ENCODE measurements at regions not wholly inside any gene's neighbourhood (a gene's known extent, or its start where the extent isn't known, plus 50 kb on each side); places are given as distances from the start of the nearest gene placed in this dataset.

DNA sequence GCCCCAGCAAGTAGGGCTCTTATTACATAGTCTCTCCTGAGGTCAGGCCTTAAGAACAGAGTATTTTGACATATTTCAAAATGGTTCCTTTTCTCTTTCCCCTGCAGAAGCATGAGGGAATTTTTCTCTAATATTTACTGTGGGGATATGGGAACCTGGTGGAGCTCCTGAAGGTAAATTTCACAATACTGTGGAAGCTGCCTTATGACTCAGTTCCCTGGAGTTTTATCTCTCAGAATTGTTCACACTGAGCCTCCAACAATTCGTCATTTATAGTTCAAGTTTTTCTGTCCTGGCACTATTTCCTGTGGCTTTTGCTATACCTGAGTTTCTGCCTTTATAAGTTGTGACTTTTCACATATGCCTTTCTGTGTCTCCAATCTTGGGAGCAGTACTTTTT is 607.2 kb upstream of the NDST4 start:
- H3K4me1 ChIP-seq (ENCODE audit: control insufficient read depth, insufficient read depth, low read length), result no peaks in the 10 kb centered on the region
- H3K9ac ChIP-seq (ENCODE audit: low read depth, low read length), result no peak overlapping the region
- no peak overlapping the region for H3K4me3 ChIP-seq (ENCODE audit: low read depth, low read length)
- no peaks in the 10 kb centered on the region for H3K27me3 ChIP-seq (ENCODE audit: control insufficient read depth, insufficient read depth, low read length)
- H3K36me3 ChIP-seq (ENCODE audit: control insufficient read depth, insufficient read depth, low read length), result no peaks in the 10 kb centered on the region
- no peaks in the 10 kb centered on the region for H3K9me3 ChIP-seq (ENCODE audit: control insufficient read depth, insufficient read depth, low read length)

DNA sequence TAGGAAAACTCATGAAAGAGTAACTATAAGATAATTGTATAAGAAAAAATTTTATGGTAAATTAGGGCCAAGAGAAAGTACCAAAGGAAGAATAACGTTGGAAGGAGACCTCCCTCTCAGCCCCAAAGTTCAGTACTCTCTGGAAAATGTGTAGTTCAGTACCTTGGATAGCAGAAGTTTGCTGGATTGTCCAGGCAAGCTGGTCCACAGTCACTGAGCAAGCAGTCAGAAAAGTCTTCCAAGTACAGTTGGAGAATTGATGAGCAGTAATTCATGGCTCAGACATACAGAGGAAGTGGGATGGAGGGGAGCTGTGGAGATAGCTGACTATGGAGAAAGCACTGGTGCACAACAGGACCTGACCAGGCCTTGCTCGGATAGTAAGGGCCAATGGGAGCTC is 598.2 kb upstream of the NDST4 start:
- H3K36me3 ChIP-seq (ENCODE audit: control insufficient read depth, insufficient read depth, low read length), result no peaks in the 10 kb centered on the region
- no peaks in the 10 kb centered on the region for H3K4me1 ChIP-seq (ENCODE audit: control insufficient read depth, insufficient read depth, low read length)
- H3K9me3 ChIP-seq (ENCODE audit: control insufficient read depth, insufficient read depth, low read length), result no peaks in the 10 kb centered on the region
- no peak overlapping the region for H3K4me3 ChIP-seq (ENCODE audit: low read depth, low read length)
- H3K27me3 ChIP-seq (ENCODE audit: control insufficient read depth, insufficient read depth, low read length), result no peaks in the 10 kb centered on the region
- no peak overlapping the region for H3K9ac ChIP-seq (ENCODE audit: low read depth, low read length)

DNA sequence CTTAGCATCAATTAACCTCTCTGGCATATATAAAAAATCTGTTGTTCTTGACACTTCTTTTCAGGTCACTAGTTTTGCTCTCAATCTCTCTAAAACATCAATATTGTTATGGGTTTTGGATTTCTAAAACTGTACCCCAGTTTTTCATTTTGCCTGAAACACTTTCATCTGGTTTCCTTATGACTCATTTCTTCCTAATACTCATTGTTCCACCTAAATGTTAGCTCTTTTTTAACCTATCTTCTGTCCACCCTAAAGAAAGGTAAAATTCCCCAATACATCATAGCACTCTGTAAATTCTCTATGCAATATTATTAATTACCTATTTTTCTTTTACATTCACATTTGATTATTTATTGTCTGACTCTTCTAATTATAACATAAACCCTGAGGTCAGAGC is 575.5 kb upstream of the NDST4 start:
- H3K4me3 ChIP-seq (ENCODE audit: low read depth, low read length), result no peak overlapping the region
- no peaks in the 10 kb centered on the region for H3K9me3 ChIP-seq (ENCODE audit: control insufficient read depth, insufficient read depth, low read length)
- H3K36me3 ChIP-seq (ENCODE audit: control insufficient read depth, insufficient read depth, low read length), result no peaks in the 10 kb centered on the region
- H3K9ac ChIP-seq (ENCODE audit: low read depth, low read length), result no peak overlapping the region
- H3K4me1 ChIP-seq (ENCODE audit: control insufficient read depth, insufficient read depth, low read length), result no peaks in the 10 kb centered on the region
- H3K27me3 ChIP-seq (ENCODE audit: control insufficient read depth, insufficient read depth, low read length), result no peaks in the 10 kb centered on the region

DNA sequence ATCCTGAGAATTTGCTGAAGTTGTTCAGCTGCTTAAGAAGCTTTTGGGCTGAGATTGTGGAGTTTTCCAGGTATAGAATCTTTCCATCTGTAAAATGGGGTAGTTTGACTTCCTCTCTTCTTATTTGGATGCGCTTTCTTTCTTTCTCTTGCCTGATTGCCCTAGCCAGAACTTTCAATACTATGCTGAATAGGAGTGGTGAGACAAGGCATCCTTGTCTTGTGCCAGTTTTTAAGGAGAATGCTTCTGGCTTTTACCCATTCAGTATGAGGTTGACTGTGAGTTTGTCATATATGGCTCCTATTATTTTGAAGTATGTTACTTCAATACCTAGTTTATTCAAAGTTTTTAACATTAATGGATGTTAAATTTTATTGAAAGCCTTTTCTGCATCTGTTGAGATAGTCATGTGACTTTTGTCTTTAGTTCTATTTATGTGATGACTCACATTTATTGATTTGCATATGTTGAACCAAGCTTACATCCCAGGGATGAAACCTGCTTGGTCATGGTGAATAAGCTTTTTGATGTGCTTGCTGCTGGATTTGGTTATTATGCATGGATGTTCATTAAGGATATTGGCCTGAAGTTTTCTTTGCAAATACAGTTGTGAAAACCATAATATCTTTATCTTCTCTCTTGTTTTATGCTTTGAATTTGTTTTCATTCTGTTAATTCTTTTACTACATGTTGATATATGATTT is 573.8 kb upstream of the NDST4 start:
- no peaks in the 10 kb centered on the region for H3K9me3 ChIP-seq (ENCODE audit: control insufficient read depth, insufficient read depth, low read length)
- no peak overlapping the region for H3K4me3 ChIP-seq (ENCODE audit: low read depth, low read length)
- no peaks in the 10 kb centered on the region for H3K36me3 ChIP-seq (ENCODE audit: control insufficient read depth, insufficient read depth, low read length)
- H3K9ac ChIP-seq (ENCODE audit: low read depth, low read length), result no peak overlapping the region
- no peaks in the 10 kb centered on the region for H3K27me3 ChIP-seq (ENCODE audit: control insufficient read depth, insufficient read depth, low read length)
- H3K4me1 ChIP-seq (ENCODE audit: control insufficient read depth, insufficient read depth, low read length), result no peaks in the 10 kb centered on the region

DNA sequence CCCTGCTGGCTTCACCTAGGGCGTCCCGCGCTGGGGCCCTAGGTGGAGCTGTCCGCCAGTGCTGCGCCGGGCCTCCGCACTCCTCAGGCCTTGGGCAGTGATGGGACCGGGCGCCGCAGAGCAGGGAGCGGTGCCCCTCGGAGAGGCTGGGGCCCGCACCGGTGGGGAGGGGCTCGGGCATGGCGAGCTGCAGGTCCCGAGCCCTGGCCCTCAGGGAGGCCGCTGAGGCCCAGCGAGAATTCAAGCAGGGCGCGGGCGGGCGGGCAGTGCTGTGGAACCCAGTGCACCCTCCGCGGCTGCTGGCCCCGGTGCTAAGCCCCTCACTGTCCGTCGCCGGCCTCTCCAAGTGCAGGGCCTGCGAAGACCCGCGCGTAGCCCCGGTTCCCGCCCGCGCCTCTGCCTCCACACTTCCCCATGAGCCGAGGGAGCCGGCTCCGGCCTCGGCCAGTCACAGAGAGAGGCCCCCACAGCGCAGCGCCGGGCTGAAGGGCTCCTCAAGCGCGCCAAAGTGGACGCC is 565.1 kb upstream of the NDST4 start:
- H3K36me3 ChIP-seq (ENCODE audit: control insufficient read depth, insufficient read depth, low read length), result no peaks in the 10 kb centered on the region

DNA sequence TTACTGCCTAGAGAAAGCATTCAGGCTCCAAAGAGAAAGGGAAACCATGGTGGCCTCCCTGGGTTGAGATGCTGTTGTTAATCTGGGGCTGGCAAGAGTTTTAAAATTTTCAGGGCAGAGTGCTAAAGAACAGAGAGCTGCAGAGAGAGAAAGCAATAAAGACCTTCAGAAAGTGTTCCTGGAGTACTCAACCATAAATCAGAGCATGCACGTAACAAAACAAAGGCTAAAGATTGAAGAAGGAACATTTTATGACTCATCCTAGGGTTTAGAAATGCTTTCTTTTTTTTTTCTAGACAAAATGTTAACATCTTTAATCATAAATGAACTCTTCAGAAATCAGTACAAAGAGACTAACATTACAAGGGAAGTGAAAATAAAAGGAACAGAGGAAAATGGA is 562.3 kb upstream of the NDST4 start:
- Histone ChIP-seq H3K36me3 (ENCODE audit: control insufficient read depth, insufficient read depth, low read length) (no peaks in the 10 kb centered on the region), H3K4me1 (ENCODE audit: control insufficient read depth, insufficient read depth, low read length) (no peaks in the 10 kb centered on the region), H3K9me3 (ENCODE audit: control insufficient read depth, insufficient read depth, low read length) (no peaks in the 10 kb centered on the region), H3K27me3 (ENCODE audit: control insufficient read depth, insufficient read depth, low read length) (no peaks in the 10 kb centered on the region), H3K4me3 (ENCODE audit: low read depth, low read length) (no peak overlapping the region), H3K9ac (ENCODE audit: low read depth, low read length) (no peak overlapping the region)

More for the DNA sequence above, 565.1 kb upstream of the NDST4 start:
- Histone ChIP-seq H3K9me3 (ENCODE audit: control insufficient read depth, insufficient read depth, low read length) (no peaks in the 10 kb centered on the region), H3K9ac (ENCODE audit: low read depth, low read length) (no peak overlapping the region), H3K27me3 (ENCODE audit: control insufficient read depth, insufficient read depth, low read length) (no peaks in the 10 kb centered on the region), H3K4me1 (ENCODE audit: control insufficient read depth, insufficient read depth, low read length) (no peaks in the 10 kb centered on the region), H3K4me3 (ENCODE audit: low read depth, low read length) (no peak overlapping the region)

DNA sequence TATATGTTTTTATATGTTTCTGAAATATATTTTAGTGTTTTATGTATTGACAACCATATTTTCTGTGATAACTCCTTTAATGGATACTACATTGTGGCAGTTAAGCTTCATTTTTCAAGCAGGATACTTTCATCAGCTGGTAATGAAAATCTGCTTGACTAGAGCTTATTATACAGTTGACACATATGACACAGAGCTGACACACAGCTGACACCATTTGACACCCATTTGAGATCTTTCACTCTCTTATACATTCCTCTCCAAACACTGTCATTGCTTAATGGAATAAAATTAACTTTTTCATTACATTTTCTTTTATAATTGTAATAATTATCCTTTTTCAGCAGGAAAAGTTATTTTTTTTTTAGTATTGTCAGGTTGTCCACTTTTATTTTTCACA is 561.1 kb upstream of the NDST4 start:
- H3K9me3 ChIP-seq (ENCODE audit: control insufficient read depth, insufficient read depth, low read length), result no peaks in the 10 kb centered on the region
- no peaks in the 10 kb centered on the region for H3K36me3 ChIP-seq (ENCODE audit: control insufficient read depth, insufficient read depth, low read length)
- H3K27me3 ChIP-seq (ENCODE audit: control insufficient read depth, insufficient read depth, low read length), result no peaks in the 10 kb centered on the region
- H3K4me1 ChIP-seq (ENCODE audit: control insufficient read depth, insufficient read depth, low read length), result no peaks in the 10 kb centered on the region
- no peak overlapping the region for H3K4me3 ChIP-seq (ENCODE audit: low read depth, low read length)
- H3K9ac ChIP-seq (ENCODE audit: low read depth, low read length), result no peak overlapping the region

DNA sequence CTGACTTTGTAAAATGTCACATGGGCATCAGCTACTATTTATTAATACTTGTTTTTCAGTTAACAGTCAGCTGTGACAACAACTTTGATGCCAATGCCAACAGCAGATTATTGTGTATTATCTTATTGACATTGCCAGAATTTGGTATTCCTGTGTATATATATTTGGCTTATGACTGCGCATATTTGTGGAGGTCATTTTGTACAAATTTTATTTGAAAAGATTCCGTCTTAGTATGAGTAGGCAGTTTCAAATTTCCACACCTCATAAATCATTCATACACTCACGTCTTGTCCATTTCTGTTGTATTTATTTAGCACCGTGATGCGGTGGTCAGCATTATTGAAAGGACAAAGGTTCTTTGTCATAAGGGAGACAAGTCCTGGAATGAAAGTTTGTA is 558.2 kb upstream of the NDST4 start:
- no peak overlapping the region for H3K4me3 ChIP-seq (ENCODE audit: low read depth, low read length)
- no peaks in the 10 kb centered on the region for H3K36me3 ChIP-seq (ENCODE audit: control insufficient read depth, insufficient read depth, low read length)
- no peak overlapping the region for H3K9ac ChIP-seq (ENCODE audit: low read depth, low read length)

DNA sequence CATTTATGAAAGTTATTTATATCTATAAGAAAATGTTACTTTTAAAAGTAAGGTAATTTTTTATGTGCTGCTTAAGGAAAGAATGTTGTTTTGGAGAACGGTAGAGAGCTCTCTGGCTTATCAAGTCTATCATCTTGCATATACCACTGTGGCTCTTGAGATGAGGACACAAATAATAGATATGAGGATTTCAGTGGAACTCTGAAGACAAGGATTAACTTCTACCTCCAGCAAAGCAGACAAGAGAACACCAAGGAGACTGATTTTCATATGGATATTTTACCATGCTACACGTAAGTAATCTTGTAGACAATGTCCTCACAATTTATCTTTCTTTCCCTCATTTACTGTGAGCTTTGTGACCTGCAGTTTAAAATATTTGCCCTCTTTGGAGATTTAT is 557.5 kb upstream of the NDST4 start:
- Histone ChIP-seq H3K4me3 (ENCODE audit: low read depth, low read length) (no peak overlapping the region), H3K9ac (ENCODE audit: low read depth, low read length) (no peak overlapping the region), H3K36me3 (ENCODE audit: control insufficient read depth, insufficient read depth, low read length) (no peaks in the 10 kb centered on the region), H3K4me1 (ENCODE audit: control insufficient read depth, insufficient read depth, low read length) (no peaks in the 10 kb centered on the region), H3K27me3 (ENCODE audit: control insufficient read depth, insufficient read depth, low read length) (no peaks in the 10 kb centered on the region), H3K9me3 (ENCODE audit: control insufficient read depth, insufficient read depth, low read length) (no peaks in the 10 kb centered on the region)

More for the DNA sequence above, 558.2 kb upstream of the NDST4 start:
- Histone ChIP-seq H3K4me1 (ENCODE audit: control insufficient read depth, insufficient read depth, low read length) (no peaks in the 10 kb centered on the region), H3K27me3 (ENCODE audit: control insufficient read depth, insufficient read depth, low read length) (no peaks in the 10 kb centered on the region), H3K9me3 (ENCODE audit: control insufficient read depth, insufficient read depth, low read length) (no peaks in the 10 kb centered on the region)

DNA sequence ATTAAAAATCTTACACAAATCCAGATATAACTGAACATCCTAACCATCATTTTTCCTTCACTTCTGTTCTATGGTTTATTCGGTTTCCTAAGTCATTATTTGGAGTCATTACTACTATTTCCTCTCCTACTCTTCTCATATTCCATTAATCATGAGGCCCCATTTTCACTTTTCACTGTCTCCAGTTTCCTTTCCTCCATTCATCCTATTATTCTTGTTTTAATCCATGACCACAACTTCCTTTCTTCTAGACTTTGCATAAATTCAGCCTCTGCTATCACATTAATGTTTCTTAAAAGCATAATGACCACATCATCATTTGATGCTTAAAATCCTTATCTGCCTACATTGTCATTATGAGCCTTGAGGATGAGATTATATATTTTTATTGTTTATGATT is 555.0 kb upstream of the NDST4 start:
- Histone ChIP-seq H3K36me3 (ENCODE audit: control insufficient read depth, insufficient read depth, low read length) (no peaks in the 10 kb centered on the region), H3K9me3 (ENCODE audit: control insufficient read depth, insufficient read depth, low read length) (no peaks in the 10 kb centered on the region), H3K9ac (ENCODE audit: low read depth, low read length) (no peak overlapping the region), H3K4me3 (ENCODE audit: low read depth, low read length) (no peak overlapping the region), H3K27me3 (ENCODE audit: control insufficient read depth, insufficient read depth, low read length) (no peaks in the 10 kb centered on the region), H3K4me1 (ENCODE audit: control insufficient read depth, insufficient read depth, low read length) (no peaks in the 10 kb centered on the region)

DNA sequence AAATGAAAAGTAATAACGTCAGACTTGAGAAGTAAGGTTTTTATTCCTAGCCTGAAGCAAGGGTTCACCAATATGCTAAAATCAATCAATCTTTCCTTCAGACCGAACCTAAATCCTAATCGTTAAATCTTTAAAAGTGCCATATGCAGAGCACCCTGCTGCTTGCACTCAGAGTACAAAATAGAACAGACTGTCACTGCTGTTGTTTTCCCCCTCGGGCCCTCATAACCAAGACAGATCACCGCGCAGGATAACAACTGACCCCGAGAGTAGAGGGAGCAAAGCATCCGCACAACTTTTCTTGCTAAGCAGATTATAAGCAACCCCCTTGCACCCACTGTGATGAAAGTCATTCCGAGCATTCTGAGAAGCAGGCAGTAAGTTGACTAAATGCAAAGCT is 550.9 kb upstream of the NDST4 start:
- Histone ChIP-seq H3K4me3 (ENCODE audit: low read depth, low read length) (no peak overlapping the region), H3K27me3 (ENCODE audit: control insufficient read depth, insufficient read depth, low read length) (no peaks in the 10 kb centered on the region), H3K9ac (ENCODE audit: low read depth, low read length) (no peak overlapping the region), H3K4me1 (ENCODE audit: control insufficient read depth, insufficient read depth, low read length) (no peaks in the 10 kb centered on the region), H3K9me3 (ENCODE audit: control insufficient read depth, insufficient read depth, low read length) (no peaks in the 10 kb centered on the region), H3K36me3 (ENCODE audit: control insufficient read depth, insufficient read depth, low read length) (no peaks in the 10 kb centered on the region)

DNA sequence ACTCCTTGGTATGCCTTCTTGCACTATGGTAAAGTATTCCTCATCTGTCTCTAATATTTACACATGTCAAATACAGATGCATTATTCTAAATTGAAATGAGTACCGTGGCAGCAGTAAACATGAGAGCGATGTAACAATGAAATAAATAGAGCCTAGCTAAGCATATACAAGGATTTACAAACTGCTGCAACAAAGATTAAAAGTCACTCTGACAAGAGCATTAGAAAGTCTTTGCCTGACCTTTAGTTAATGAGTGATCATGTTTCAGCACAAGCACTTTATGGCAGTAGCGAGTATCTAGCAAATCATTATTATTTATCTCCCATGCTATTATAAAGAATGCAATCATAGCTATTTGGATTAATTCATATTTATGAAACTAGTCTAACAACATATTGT is 547.0 kb upstream of the NDST4 start:
- no peaks in the 10 kb centered on the region for H3K9me3 ChIP-seq (ENCODE audit: control insufficient read depth, insufficient read depth, low read length)
- no peak overlapping the region for H3K9ac ChIP-seq (ENCODE audit: low read depth, low read length)
- no peaks in the 10 kb centered on the region for H3K4me1 ChIP-seq (ENCODE audit: control insufficient read depth, insufficient read depth, low read length)
- no peaks in the 10 kb centered on the region for H3K27me3 ChIP-seq (ENCODE audit: control insufficient read depth, insufficient read depth, low read length)
- H3K4me3 ChIP-seq (ENCODE audit: low read depth, low read length), result no peak overlapping the region
- no peaks in the 10 kb centered on the region for H3K36me3 ChIP-seq (ENCODE audit: control insufficient read depth, insufficient read depth, low read length)

Measured in iPS-15b (cell line).